DOHH2 (cell line): ENCODE measurements at regions not wholly inside any gene's neighbourhood (a gene's known extent, or its start where the extent isn't known, plus 50 kb on each side); places are given as distances from the start of the nearest gene placed in this dataset.

Experiments
- H3F3A ChIP-seq: fragments of 200-600 bp; sonication (generic), shearing (Covaris generic); 2 replicates; pipeline ENCODE4 v1.6.0; 2016; ENCODE audit warnings: antibody characterized with exemption, mild to moderate bottlenecking; ENCODE audit not compliant: control insufficient read depth, insufficient read depth
- H3K27ac ChIP-seq: fragments of 200-600 bp; sonication (generic); 2 replicates; pipeline ENCODE4 v1.5.1; 2014; ENCODE audit warnings: low read depth, mild to moderate bottlenecking, low read length, moderate library complexity
- H3K27me3 ChIP-seq: fragments of 200-600 bp; sonication (generic); 2 replicates; pipeline ENCODE4 v1.6.1; 2014; ENCODE audit warnings: mild to moderate bottlenecking, low read length, mixed read lengths; ENCODE audit not compliant: control insufficient read depth
- H3K36me3 ChIP-seq: fragments of 200-600 bp; sonication (generic); 2 replicates; pipeline ENCODE4 v1.6.1; 2014; ENCODE audit warnings: mild to moderate bottlenecking, low read length, moderate library complexity, mixed read lengths; ENCODE audit not compliant: control insufficient read depth
- H3K4me1 ChIP-seq: fragments of 200-600 bp; sonication (generic); 2 replicates; pipeline ENCODE4 v1.6.1; 2014; ENCODE audit warnings: mild to moderate bottlenecking, low read length, mixed read lengths; ENCODE audit not compliant: control insufficient read depth
- H3K4me2 ChIP-seq: fragments of 200-600 bp; sonication (generic); 2 replicates; pipeline ENCODE4 v1.6.0; 2014; ENCODE audit warnings: mild to moderate bottlenecking, low read length, moderate library complexity
- H3K4me3 ChIP-seq: fragments of 200-600 bp; sonication (generic); 2 replicates; pipeline ENCODE4 v1.5.1; 2014; ENCODE audit warnings: mild to moderate bottlenecking, low read length, mixed read lengths
- H3K79me2 ChIP-seq: fragments of 200-600 bp; sonication (generic); 2 replicates; pipeline ENCODE4 v1.6.1; 2014; ENCODE audit warnings: mild to moderate bottlenecking, low read length, mixed read lengths; ENCODE audit not compliant: control insufficient read depth
- H3K9me2 ChIP-seq: fragments of 200-600 bp; sonication (generic); replicated peaks from 2 replicates; pipeline ENCODE4 v1.6.1; 2014; ENCODE audit warnings: mild to moderate bottlenecking, low read length, mixed read lengths; ENCODE audit not compliant: control insufficient read depth
- H3K9me3 ChIP-seq: fragments of 200-600 bp; sonication (generic); 2 replicates; pipeline ENCODE4 v1.6.1; 2014; ENCODE audit warnings: antibody characterized with exemption, low read length, mixed read lengths; ENCODE audit not compliant: control insufficient read depth, insufficient read depth
- H4K20me1 ChIP-seq: fragments of 200-600 bp; sonication (generic); 2 replicates; pipeline ENCODE4 v1.6.0; 2014; ENCODE audit warnings: low read depth, mild to moderate bottlenecking, antibody characterized with exemption, low read length, moderate library complexity; ENCODE audit not compliant: control insufficient read depth, insufficient read depth
- EZH2phosphoT487 ChIP-seq: fragments of 200-600 bp; sonication (generic); IDR thresholded peaks from 2 replicates; pipeline ENCODE4 v1.6.1; 2017; ENCODE audit warnings: borderline replicate concordance, mild to moderate bottlenecking, antibody characterized with exemption, low read length, moderate library complexity, mixed read lengths
- TF ChIP-seq, protein P1 (sequence below): fragments of 200-600 bp; sonication (generic); IDR thresholded peaks from one replicate; pipeline ENCODE4 v1.5.1; 2014; ENCODE audit warnings: antibody characterized with exemption, mild to moderate bottlenecking, low read depth, low read length; ENCODE audit not compliant: poor library complexity, severe bottlenecking

DNA sequence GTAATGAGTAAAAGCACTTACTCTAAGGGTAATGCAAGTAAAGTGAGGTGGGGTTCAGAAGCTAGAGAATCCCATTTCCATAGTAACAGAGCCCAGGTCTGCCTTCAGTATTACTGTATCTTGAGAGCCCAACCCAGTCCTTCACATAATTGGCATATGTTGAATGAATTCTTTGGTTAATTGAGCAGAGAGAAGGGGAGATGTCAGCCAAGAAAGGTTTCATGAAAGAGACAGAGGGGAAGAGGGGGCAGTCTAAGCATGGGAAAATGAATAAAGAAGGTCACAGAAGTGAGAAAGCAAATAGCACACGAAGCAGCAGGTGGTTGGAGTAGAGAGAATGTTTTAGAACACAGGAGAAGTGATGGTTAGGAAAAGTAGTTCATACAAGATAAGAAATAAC is 371.1 kb downstream of the SEC23A start:
- Histone ChIP-seq H3K4me1 (no peaks in the 10 kb centered on the region), H3K9me3 (no peaks in the 10 kb centered on the region), H3K4me2 (no peak overlapping the region), H3K79me2 (no peaks in the 10 kb centered on the region), H3K4me3 (no peak overlapping the region), H3K36me3 (no peaks in the 10 kb centered on the region), H3F3A (no peaks in the 10 kb centered on the region), H3K9me2 (no peaks in the 10 kb centered on the region), H4K20me1 (no peaks in the 10 kb centered on the region), H3K27me3 (no peaks in the 10 kb centered on the region; the same call in 1 of the 2 replicates), H3K27ac (no peak overlapping the region)
- TF ChIP-seq, protein P1, sequence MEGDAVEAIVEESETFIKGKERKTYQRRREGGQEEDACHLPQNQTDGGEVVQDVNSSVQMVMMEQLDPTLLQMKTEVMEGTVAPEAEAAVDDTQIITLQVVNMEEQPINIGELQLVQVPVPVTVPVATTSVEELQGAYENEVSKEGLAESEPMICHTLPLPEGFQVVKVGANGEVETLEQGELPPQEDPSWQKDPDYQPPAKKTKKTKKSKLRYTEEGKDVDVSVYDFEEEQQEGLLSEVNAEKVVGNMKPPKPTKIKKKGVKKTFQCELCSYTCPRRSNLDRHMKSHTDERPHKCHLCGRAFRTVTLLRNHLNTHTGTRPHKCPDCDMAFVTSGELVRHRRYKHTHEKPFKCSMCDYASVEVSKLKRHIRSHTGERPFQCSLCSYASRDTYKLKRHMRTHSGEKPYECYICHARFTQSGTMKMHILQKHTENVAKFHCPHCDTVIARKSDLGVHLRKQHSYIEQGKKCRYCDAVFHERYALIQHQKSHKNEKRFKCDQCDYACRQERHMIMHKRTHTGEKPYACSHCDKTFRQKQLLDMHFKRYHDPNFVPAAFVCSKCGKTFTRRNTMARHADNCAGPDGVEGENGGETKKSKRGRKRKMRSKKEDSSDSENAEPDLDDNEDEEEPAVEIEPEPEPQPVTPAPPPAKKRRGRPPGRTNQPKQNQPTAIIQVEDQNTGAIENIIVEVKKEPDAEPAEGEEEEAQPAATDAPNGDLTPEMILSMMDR: no peak
- TF ChIP-seq EZH2phosphoT487: no peak

DNA sequence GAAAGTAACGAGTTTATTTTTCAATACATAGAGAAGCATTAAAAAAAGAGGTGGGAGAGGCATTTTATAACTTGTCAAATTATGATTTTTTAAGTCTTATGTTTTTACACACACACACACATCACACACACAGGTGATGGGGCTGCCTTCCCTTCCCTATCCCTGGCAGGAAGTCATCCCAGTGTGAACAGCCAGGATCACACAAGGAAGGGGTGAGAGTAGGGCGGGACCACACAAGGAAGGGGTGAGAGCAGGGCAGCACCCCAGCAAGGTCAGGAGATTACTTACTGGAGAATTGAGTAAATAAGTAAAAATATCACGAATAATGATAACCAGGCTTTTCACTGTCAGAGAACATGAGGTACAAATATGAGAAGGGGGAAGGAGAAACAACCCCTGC is 372.6 kb downstream of the SEC23A start:
- TF ChIP-seq EZH2phosphoT487: no peak
- TF ChIP-seq, protein P1: no peak
- H3F3A ChIP-seq: no peaks in the 10 kb centered on the region
- H3K9me2 ChIP-seq: no peaks in the 10 kb centered on the region
- no peaks in the 10 kb centered on the region for H3K9me3 ChIP-seq
- H4K20me1 ChIP-seq: no peaks in the 10 kb centered on the region
- no peak overlapping the region for H3K27ac ChIP-seq
- no peaks in the 10 kb centered on the region for H3K4me1 ChIP-seq
- no peaks in the 10 kb centered on the region for H3K36me3 ChIP-seq
- no peaks in the 10 kb centered on the region for H3K79me2 ChIP-seq
- H3K4me2 ChIP-seq: no peak overlapping the region
- no peaks in the 10 kb centered on the region; the same call in 1 of the 2 replicates for H3K27me3 ChIP-seq
- no peak overlapping the region for H3K4me3 ChIP-seq

DNA sequence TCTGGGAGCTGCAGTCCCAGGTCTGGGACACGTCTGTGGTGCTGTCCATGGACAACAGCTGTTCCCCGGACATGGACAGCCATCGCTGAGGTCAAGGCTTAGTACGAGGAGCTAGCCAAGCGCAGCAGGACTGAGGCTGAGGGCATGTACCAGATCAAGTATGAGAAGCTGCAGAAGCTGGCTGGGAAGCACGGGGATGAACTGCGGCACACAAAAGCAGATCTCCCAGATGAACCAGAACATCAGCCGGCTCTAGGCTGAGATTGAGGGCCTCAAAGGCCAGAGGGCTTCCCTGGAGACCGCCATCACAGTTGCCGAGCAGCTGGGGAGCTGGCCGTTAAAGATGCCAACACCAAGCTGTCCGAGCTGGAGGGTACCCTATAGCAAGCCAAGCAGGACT is 375.3 kb downstream of the SEC23A start:
- no peak overlapping the region for H3K27ac ChIP-seq
- H3K9me3 ChIP-seq: no peaks in the 10 kb centered on the region
- H3K4me3 ChIP-seq: no peak overlapping the region
- H3K79me2 ChIP-seq: no peaks in the 10 kb centered on the region
- H3K9me2 ChIP-seq: no peaks in the 10 kb centered on the region
- no peaks in the 10 kb centered on the region; the same call in 1 of the 2 replicates for H3K27me3 ChIP-seq
- H3K4me2 ChIP-seq: no peak overlapping the region
- TF ChIP-seq, protein P1: no peak
- TF ChIP-seq EZH2phosphoT487: no peak
- no peaks in the 10 kb centered on the region for H3K4me1 ChIP-seq
- no peaks in the 10 kb centered on the region for H3K36me3 ChIP-seq
- no peaks in the 10 kb centered on the region for H3F3A ChIP-seq
- no peaks in the 10 kb centered on the region for H4K20me1 ChIP-seq

DNA sequence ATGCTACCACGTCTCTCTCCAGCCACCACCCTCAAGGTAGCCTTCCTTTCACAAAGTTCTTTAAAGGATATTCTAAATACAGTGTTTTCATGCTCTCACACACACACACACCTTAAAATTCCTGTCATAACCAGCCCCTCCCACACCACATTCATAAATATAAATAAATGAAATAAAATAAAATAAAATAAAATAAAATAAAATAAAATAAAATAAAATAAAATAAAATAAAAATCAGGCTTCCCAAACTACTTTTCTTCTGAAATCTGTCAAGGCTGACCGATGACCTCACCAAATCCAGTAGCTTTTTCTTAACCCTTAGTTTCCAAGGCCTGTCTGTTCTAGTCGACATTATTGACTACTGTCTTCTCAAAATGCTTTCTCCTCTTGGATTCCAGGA is 378.4 kb downstream of the SEC23A start:
- H3K9me2 ChIP-seq: no peaks in the 10 kb centered on the region
- no peaks in the 10 kb centered on the region for H3K9me3 ChIP-seq
- H3K4me1 ChIP-seq: no peaks in the 10 kb centered on the region
- H3K4me2 ChIP-seq: no peak overlapping the region
- H3F3A ChIP-seq: no peaks in the 10 kb centered on the region
- no peaks in the 10 kb centered on the region for H3K36me3 ChIP-seq
- no peaks in the 10 kb centered on the region for H4K20me1 ChIP-seq
- no peak overlapping the region for H3K27ac ChIP-seq
- H3K79me2 ChIP-seq: no peaks in the 10 kb centered on the region
- TF ChIP-seq, protein P1: no peak
- no peak for TF ChIP-seq EZH2phosphoT487
- no peaks in the 10 kb centered on the region for H3K27me3 ChIP-seq
- no peak overlapping the region for H3K4me3 ChIP-seq
